H1 (cell line): ENCODE measurements at regions not wholly inside any gene's neighbourhood (a gene's known extent, or its start where the extent isn't known, plus 50 kb on each side); places are given as distances from the start of the nearest gene placed in this dataset.

ENCODE experiments used
- CTCF ChIA-PET: fragments of 300-600 bp; sonication (Branson Sonifier 250); formaldehyde crosslinking; loops from one replicate; lab custom pipeline; 2021; ENCODE audit not compliant: partially characterized antibody; lab: Charles Lee
- POLR2A ChIA-PET: fragments of 300-600 bp; sonication (Branson Sonifier 250); formaldehyde crosslinking; loops from one replicate; lab custom pipeline; 2021; ENCODE audit warnings: inconsistent platforms; ENCODE audit not compliant: partially characterized antibody; lab: Charles Lee
- DNase-seq, 2 experiments: peaks; one replicate each; pipeline versions ENCODE4 v3.0.0 to v3.0.0-alpha.2; 2010 to 2022; ENCODE audit warnings: low spot score in 2 of 2, low read depth in 1 of 2, mixed read lengths in 1 of 2
- FAIRE-seq: peaks from 2 replicates; lab custom pipeline; 2011; peaks lifted over from hg19 to GRCh38; lab: Jason Lieb, UNC
- H2AFZ ChIP-seq: 2 replicates; pipeline ENCODE4 v1.8.1; 2012; ENCODE audit warnings: low read length, inconsistent platforms
- H2AK5ac ChIP-seq: 2 replicates; pipeline ENCODE4 v1.6.1; 2013; ENCODE audit warnings: low read depth, low read length
- H2BK120ac ChIP-seq: replicated peaks from 2 replicates; pipeline ENCODE3; 2013; ENCODE audit warnings: low read depth, low read length, inconsistent platforms
- H2BK12ac ChIP-seq: 2 replicates; pipeline ENCODE4 v1.6.1; 2013; ENCODE audit warnings: low read depth, low read length
- H2BK15ac ChIP-seq: 2 replicates; pipeline ENCODE4 v1.6.1; 2013; ENCODE audit warnings: low read length
- H2BK20ac ChIP-seq: 2 replicates; pipeline ENCODE4 v1.6.1; 2013; ENCODE audit warnings: low read length
- H2BK5ac ChIP-seq: 2 replicates; pipeline ENCODE4 v1.6.1; 2013; ENCODE audit warnings: low read depth, low read length
- H3K14ac ChIP-seq: 2 replicates; pipeline ENCODE4 v1.6.1; 2013; ENCODE audit warnings: inconsistent platforms; ENCODE audit not compliant: insufficient read length
- H3K18ac ChIP-seq: 2 replicates; pipeline ENCODE4 v1.6.1; 2013; ENCODE audit warnings: low read length; ENCODE audit errors: extremely low read depth
- H3K23ac ChIP-seq: 2 replicates; pipeline ENCODE4 v1.6.1; 2013; ENCODE audit warnings: inconsistent platforms; ENCODE audit not compliant: insufficient read length
- H3K23me2 ChIP-seq: 2 replicates; pipeline ENCODE4 v1.6.1; 2013; ENCODE audit warnings: low read depth, low read length
- H3K27ac ChIP-seq: 2 replicates; pipeline ENCODE4 v1.6.1; 2011; ENCODE audit warnings: low read depth, low read length, inconsistent platforms
- H3K27me3 ChIP-seq, 4 experiments: replicated peaks in 1 of 4; 1 replicate in 1 of 4; 2 replicates in 3 of 4; pipeline versions ENCODE4 v1.6.1 to v1.8.1; 2011 to 2013; ENCODE audit warnings: low read length in 3 of 4, mild to moderate bottlenecking in 3 of 4, inconsistent platforms in 2 of 4, mixed read lengths in 2 of 4, moderate library complexity in 1 of 4; ENCODE audit not compliant: control insufficient read depth in 3 of 4, insufficient read depth in 3 of 4; ENCODE audit errors: extremely low read depth in 1 of 4
- H3K36me3 ChIP-seq, 4 experiments: 2 replicates each; pipeline versions ENCODE4 v1.6.1 to v1.8.1; 2011 to 2013; ENCODE audit warnings: mild to moderate bottlenecking in 4 of 4, low read length in 3 of 4, moderate library complexity in 2 of 4, control low read depth in 1 of 4, inconsistent platforms in 1 of 4; ENCODE audit not compliant: insufficient read depth in 4 of 4, control insufficient read depth in 2 of 4
- H3K4ac ChIP-seq: replicated peaks from 2 replicates; pipeline ENCODE3; 2013; ENCODE audit warnings: low read length, low read depth, mixed read lengths, inconsistent platforms; ENCODE audit not compliant: insufficient read length
- H3K4me1 ChIP-seq, 4 experiments: replicated peaks in 1 of 4; 1 replicate in 1 of 4; 2 replicates in 3 of 4; pipeline versions ENCODE4 v1.6.1 to v1.8.1; 2011 to 2013; ENCODE audit warnings: low read length in 3 of 4, inconsistent platforms in 2 of 4, mixed read lengths in 1 of 4; ENCODE audit not compliant: insufficient read depth in 4 of 4, control insufficient read depth in 3 of 4
- H3K4me2 ChIP-seq, 2 experiments: 2 replicates each; pipeline versions ENCODE4 v1.6.1 to v1.8.1; 2011 to 2013; ENCODE audit warnings: low read depth in 2 of 2, low read length in 2 of 2, control low read depth in 1 of 2, inconsistent platforms in 1 of 2, mild to moderate bottlenecking in 1 of 2; ENCODE audit not compliant: insufficient read depth in 1 of 2
- H3K4me3 ChIP-seq, 4 experiments: fragments of 200-600, 300-600 bp in 1 of 4; sonication (generic), shearing (Covaris generic), sonication (Bioruptor Twin) in 1 of 4; 2 replicates each; pipeline versions ENCODE4 v1.5.1 to v1.8.1; 2011 to 2016; ENCODE audit warnings: low read length in 4 of 4, low read depth in 3 of 4, control low read depth in 2 of 4, inconsistent platforms in 2 of 4, mild to moderate bottlenecking in 2 of 4, mixed read lengths in 1 of 4, moderate library complexity in 1 of 4; ENCODE audit not compliant: insufficient read depth in 2 of 4; ENCODE audit errors: extremely low read depth in 1 of 4
- H3K56ac ChIP-seq: replicated peaks from 2 replicates; pipeline ENCODE3; 2013; ENCODE audit warnings: low read depth, mild to moderate bottlenecking, mixed read lengths, low read length, inconsistent platforms; ENCODE audit not compliant: insufficient read length
- H3K79me1 ChIP-seq: 2 replicates; pipeline ENCODE4 v1.6.1; 2013; ENCODE audit warnings: low read depth, low read length, control low read depth
- H3K79me2 ChIP-seq, 2 experiments: 2 replicates each; pipeline versions ENCODE4 v1.6.1 to v1.8.1; 2012 to 2013; ENCODE audit warnings: low read length in 2 of 2, mild to moderate bottlenecking in 2 of 2, inconsistent platforms in 1 of 2; ENCODE audit not compliant: insufficient read depth in 2 of 2, control insufficient read depth in 1 of 2
- H3K9ac ChIP-seq, 4 experiments: replicated peaks in 1 of 4; 1 replicate in 1 of 4; 2 replicates in 3 of 4; pipeline versions ENCODE4 v1.6.1 to v1.8.1; 2011 to 2013; ENCODE audit warnings: low read depth in 3 of 4, low read length in 3 of 4, control low read depth in 2 of 4, mild to moderate bottlenecking in 2 of 4, moderate library complexity in 2 of 4, inconsistent platforms in 1 of 4; ENCODE audit errors: extremely low read depth in 1 of 4
- H3K9me3 ChIP-seq, 2 experiments: 2 replicates each; pipeline versions ENCODE4 v1.6.1 to v1.8.1; 2012 to 2013; ENCODE audit warnings: mild to moderate bottlenecking in 2 of 2, moderate library complexity in 2 of 2, control low read depth in 1 of 2, inconsistent platforms in 1 of 2, low read depth in 1 of 2, low read length in 1 of 2, mixed read lengths in 1 of 2; ENCODE audit not compliant: insufficient read depth in 2 of 2
- H4K20me1 ChIP-seq, 2 experiments: replicated peaks in 1 of 2; 2 replicates each; pipeline versions ENCODE3 to v1.8.1; 2011 to 2013; ENCODE audit warnings: inconsistent platforms in 2 of 2, low read length in 2 of 2, mild to moderate bottlenecking in 1 of 2; ENCODE audit not compliant: insufficient read depth in 2 of 2, control insufficient read depth in 1 of 2
- H4K5ac ChIP-seq: 2 replicates; pipeline ENCODE4 v1.6.1; 2013; ENCODE audit warnings: low read length, low read depth, mixed read lengths, inconsistent platforms; ENCODE audit not compliant: insufficient read length
- H4K8ac ChIP-seq: 2 replicates; pipeline ENCODE4 v1.8.0; 2013; ENCODE audit warnings: mild to moderate bottlenecking, moderate library complexity, low read length, inconsistent platforms; ENCODE audit not compliant: insufficient read depth; ENCODE audit errors: extremely low read depth
- H4K91ac ChIP-seq: replicated peaks from 2 replicates; pipeline ENCODE3; 2013; ENCODE audit warnings: low read length, mixed read lengths, inconsistent platforms; ENCODE audit not compliant: insufficient read length
- ATF3 ChIP-seq: IDR thresholded peaks from 2 replicates; pipeline ENCODE4 v1.6.1; 2011; ENCODE audit warnings: low read depth, mild to moderate bottlenecking, low read length; ENCODE audit not compliant: insufficient read depth
- CTBP2 ChIP-seq: IDR thresholded peaks from 2 replicates; pipeline ENCODE4 v1.7.0; 2011; ENCODE audit warnings: borderline replicate concordance, mild to moderate bottlenecking, moderate library complexity, mixed read lengths, low read length; ENCODE audit not compliant: insufficient read depth, insufficient read length
- EZH2 ChIP-seq: fragments of 200-600 bp; sonication (generic); IDR thresholded peaks from 2 replicates; pipeline ENCODE4 v1.7.1; 2012; ENCODE audit warnings: low read depth, mild to moderate bottlenecking, moderate library complexity, low read length, inconsistent platforms; ENCODE audit not compliant: severe bottlenecking
- HDAC2 ChIP-seq, 2 experiments: fragments of 300-600 bp in 1 of 2; sonication (generic) in 1 of 2; IDR thresholded peaks; 2 replicates each; pipeline ENCODE4 v1.6.1; 2011 to 2012; ENCODE audit warnings: low read depth in 2 of 2, low read length in 2 of 2, mild to moderate bottlenecking in 2 of 2, moderate library complexity in 2 of 2, borderline replicate concordance in 1 of 2, inconsistent platforms in 1 of 2
- KDM1A ChIP-seq: fragments of 200-600, 300-600 bp; sonication (generic); IDR thresholded peaks from 2 replicates; pipeline ENCODE4 v1.7.1; 2016; ENCODE audit warnings: mild to moderate bottlenecking, low read length, borderline replicate concordance
- NRF1 ChIP-seq: IDR thresholded peaks from 2 replicates; pipeline ENCODE4 v1.6.1; 2011; ENCODE audit warnings: mild to moderate bottlenecking, low read depth, low read length, improper control_type of control experiment
- RBBP5 ChIP-seq: IDR thresholded peaks from 2 replicates; pipeline ENCODE4 v1.7.1; 2012; ENCODE audit warnings: low read depth, mild to moderate bottlenecking, inconsistent platforms, low read length, moderate library complexity, borderline replicate concordance
- SIRT6 ChIP-seq: IDR thresholded peaks from one replicate; pipeline ENCODE4 v1.7.1; 2012; ENCODE audit warnings: low read length, inconsistent platforms
- SIX5 ChIP-seq: IDR thresholded peaks from 2 replicates; pipeline ENCODE4 v1.6.1; 2011; ENCODE audit warnings: mild to moderate bottlenecking, low read depth, low read length
- SRF ChIP-seq: IDR thresholded peaks from 2 replicates; pipeline ENCODE4 v1.6.1; 2011; ENCODE audit warnings: mild to moderate bottlenecking, low read depth, low read length, moderate library complexity
- WGBS, 2 experiments: shearing (Covaris generic) in 1 of 2; methylation state at CpG; one replicate each; pipeline versions ENCODE4 v1.1.6 to v1.1.7; 2013 to 2015; ENCODE audit warnings: low lambda C conversion rate in 2 of 2, mixed read lengths in 2 of 2, inconsistent platforms in 1 of 2, low coverage in 1 of 2, missing lambda C conversion rate in 1 of 2; ENCODE audit not compliant: insufficient replicate concordance in 2 of 2, insufficient coverage in 1 of 2, insufficient read length in 1 of 2; ENCODE audit errors: extremely low coverage in 1 of 2, missing lambda C conversion rate in 1 of 2; 5-methylcytosine and 5-hydroxymethylcytosine counted together

GRCh38 chr10:3432081-3432825, 259.7 kb upstream of the PITRM1 start:
- Histone ChIP-seq H2BK15ac (no peak overlapping the region), H4K20me1 (no peaks in the 10 kb centered on the region), H3K79me2 (no peaks in the 10 kb centered on the region), H3K36me3 (no peaks in the 10 kb centered on the region), H2AFZ (no peak overlapping the region), H3K56ac (no peak overlapping the region), H4K5ac (no peak overlapping the region), H3K4me1 (no peaks in the 10 kb centered on the region), H3K4me3 (no peak overlapping the region), H3K18ac (no peak overlapping the region), H3K79me1 (no peaks in the 10 kb centered on the region), H3K9ac (no peak overlapping the region), H4K8ac (no peak overlapping the region), H3K14ac (no peak overlapping the region), H3K9me3 (no peaks in the 10 kb centered on the region), H2BK120ac (no peak overlapping the region), H2BK12ac (no peak overlapping the region), H2BK20ac (no peak overlapping the region), H3K27ac (no peak overlapping the region), H2AK5ac (no peak overlapping the region), H3K4ac (no peak overlapping the region), H3K23me2 (peaks cover 3% of the 10 kb centered on the region; the same call in 1 of the 2 replicates), H2BK5ac (no peak overlapping the region), H3K4me2 (no peak overlapping the region), H4K91ac (no peak overlapping the region), H3K23ac (no peak overlapping the region), H3K27me3 (no peaks in the 10 kb centered on the region)
- DNase-seq (no peak), FAIRE-seq (no peak)
- ChIA-PET POLR2A (no interaction called here), CTCF (interaction anchor here (0.7 kb wide), 1 partner anchor 155 kb away, joined by 3 read pairs; no protein-coding TSS in a partner anchor)
- no peak for TF ChIP-seq RBBP5
- no peak for TF ChIP-seq SRF
- no peak for TF ChIP-seq CTBP2
- TF ChIP-seq HDAC2 (IDR thresholded peaks at IDR 0.05; ENCODE audit: borderline replicate concordance in 1 of 2, low read depth in 2 of 2, low read length in 2 of 2): no peak
- TF ChIP-seq ATF3: no peak
- no peak for TF ChIP-seq NRF1
- no peak for TF ChIP-seq SIRT6
- TF ChIP-seq SIX5: no peak
- no peak for TF ChIP-seq KDM1A
- no peak for TF ChIP-seq EZH2
- WGBS, 2 experiments: 98% methylated on average over 4 of the region's 4 CpGs; no CpG with 5 or more reads in 1 of the 2 experiments
